Activated CD8-positive, alpha-beta memory T cell treated with anti-CD3 and anti-CD28 coated beads for 24 hours (primary cell): ENCODE measurements at regions not wholly inside any gene's neighbourhood (a gene's known extent, or its start where the extent isn't known, plus 50 kb on each side); places are given as distances from the start of the nearest gene placed in this dataset.

Experiments used
- DNase-seq: peaks from one replicate; pipeline ENCODE4 v3.0.0-alpha.2; 2020

DNA sequence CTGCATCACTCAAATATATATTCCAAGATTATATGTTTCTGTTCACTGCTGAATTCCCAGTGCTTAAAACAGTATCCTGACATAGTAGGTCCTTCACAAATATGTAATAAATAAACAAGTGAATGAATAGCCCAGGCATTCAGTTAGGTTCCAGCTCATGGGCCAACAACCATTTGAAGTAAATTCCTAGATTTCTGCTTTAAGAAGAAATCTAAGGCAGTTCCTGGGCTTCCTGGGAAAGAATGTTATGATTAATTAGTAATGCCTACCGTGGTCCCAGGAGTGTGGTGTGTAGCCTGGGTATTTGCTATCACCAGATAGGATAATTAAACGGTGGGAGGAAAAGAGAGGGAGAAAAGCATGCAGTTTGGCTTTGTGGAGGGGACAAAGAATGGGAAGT lies 576.8 kb downstream of the SOX6 start:
- no peak for DNase-seq

DNA sequence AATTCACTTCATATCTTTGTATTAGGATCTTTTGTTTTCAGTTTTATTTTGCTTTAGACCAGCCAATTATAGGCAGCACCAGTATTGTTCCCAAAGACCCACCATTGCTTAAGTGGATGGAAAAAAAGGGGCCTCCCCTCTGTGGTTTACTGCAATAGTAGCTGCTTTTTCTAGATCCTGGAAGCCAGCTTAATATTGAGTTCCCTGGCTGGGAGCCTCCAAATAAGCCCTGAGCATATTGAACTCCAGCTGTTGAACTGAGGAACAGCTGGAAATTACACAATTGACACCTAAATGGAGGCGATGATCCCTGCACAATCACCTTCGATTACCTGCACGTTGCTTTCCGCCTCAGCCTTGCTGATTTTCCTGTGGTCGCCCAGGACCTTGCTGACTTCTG lies 576.0 kb downstream of the SOX6 start:
- DNase-seq: no peak

DNA sequence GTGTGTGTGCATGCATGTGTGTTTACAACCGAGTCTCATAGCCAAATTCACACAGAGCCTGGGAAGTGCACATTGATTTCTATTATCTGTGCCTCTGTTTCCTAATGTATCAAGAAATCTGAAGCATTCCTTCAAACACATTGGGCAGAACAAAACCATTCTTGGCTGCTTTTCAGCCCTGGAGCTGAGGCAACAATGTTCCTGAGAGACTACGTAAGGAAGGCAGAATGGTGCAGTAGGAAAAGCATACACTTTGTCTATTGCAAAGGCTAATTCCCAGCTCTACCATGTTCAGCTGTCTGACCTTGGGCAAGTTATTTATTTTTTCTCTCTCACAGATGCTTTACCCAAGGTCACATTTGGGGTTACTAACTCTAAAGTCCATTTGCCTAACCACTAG lies 575.5 kb downstream of the SOX6 start:
- no peak for DNase-seq

DNA sequence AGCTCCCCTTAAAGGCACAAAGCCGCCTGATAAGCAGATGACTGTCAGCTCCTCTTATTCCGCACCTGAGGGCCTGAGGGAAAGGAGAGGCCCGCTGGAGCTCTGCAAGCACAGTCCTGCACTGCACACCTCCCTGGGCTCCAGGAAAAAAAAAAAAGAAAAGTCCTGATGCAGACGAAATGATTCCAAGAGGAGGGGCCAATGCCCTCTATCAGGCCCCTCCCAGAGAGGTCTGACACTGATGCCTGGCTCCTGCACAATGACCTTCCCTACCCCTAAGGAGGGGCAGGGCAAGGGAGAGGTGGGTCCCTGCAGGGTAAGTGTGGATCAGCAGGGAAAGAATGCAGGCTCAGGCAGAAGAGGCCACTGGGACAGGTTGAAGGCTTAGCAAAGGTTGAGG lies 572.7 kb downstream of the SOX6 start:
- no peak for DNase-seq

DNA sequence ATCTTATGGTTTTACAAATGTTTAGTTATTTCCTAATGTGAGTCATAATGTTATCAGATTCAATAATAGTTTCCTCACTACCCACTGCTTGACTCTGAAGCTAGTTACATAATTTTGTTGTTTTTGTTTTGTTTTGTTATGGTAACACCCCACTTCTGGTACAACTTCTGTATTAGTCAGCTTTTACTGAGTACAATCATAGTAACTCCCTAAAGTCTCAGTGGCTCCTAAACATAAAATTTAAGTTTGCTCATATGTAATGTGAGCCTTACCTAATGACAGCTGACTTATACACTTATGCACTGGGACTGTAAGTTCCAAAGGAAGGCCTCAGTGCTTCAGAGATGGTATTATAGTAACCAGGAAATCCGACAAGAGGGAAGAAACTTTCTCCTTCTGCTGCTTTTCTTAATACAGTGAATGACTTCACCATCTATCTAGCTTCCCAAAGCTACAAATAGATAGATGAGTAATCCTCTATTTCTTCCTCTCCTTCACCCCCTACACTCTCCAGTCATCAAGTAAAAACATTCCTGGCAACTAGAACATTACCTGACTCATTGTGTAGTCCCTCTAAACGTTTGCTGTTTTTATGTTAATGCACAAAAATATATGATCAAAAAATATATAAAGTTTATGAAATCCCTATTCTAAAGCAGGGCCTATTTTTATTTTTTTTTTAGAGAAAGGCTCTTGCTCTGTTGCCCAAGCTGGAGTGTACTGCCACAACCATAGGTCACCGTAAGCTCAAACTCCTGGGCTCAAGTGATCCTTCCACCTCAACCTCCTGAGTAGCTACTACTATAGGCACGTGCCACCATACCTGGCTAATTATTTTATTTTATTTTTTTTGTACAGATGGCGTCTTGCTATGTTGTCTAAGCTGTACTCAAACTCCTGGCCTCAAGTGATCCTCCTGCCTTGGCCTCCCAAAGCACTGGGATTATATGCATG lies 563.0 kb downstream of the SOX6 start:
- DNase-seq: no peak

DNA sequence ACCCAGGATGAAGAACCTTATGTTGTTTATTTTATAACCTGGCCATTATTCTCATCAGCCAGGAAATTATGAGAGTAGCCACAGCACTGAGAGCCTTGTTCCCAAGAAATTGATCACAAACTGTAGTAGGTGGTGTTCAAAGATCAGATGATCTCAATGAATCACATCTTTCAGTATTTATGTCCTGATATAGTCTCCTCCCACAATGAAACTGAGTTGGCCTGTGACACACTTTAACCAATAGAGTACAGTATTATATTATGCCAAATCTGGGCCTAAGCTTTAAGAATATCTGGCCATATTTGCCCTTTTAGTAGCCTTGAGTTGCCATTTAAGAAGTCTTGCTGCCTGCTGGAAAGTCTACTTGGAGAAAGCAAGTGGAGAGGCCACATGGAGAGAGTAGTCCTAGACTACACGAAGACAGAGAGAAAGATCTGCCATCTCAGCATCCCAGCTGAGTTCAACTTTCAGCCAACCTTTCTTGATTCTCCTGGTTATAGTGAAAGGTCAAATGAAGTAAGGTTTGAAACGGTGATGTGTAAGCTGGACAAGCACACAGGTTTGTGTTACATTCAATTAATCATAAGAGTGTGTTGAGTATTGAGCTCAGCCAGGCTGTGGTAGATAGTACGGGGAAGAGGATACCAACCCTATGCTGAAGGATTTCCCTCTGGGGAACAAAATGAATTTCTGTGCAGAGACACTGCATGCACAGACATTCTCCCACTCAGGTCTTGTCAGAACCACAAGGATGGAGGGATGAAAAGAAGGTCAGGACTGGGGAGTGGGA lies 561.8 kb downstream of the SOX6 start:
- DNase-seq: no peak

DNA sequence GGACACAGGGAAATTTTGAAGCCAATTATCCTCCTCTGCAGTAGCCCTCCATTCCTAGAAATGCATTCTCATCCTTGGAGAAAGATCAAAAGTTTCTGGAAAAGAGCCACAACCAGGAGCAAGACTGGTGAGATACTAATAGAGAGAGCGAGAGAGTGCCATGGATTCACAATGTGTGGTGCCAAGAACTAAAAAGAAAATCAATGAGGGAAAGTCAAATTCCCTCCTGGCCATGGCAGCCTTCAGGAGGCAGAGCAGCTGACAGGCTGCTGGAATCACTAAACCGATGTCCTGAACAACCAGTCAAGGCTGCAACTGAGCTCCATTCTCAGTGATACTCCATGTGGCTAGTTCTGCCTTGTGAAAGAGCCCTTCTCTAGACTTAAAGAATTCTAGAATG lies 561.0 kb downstream of the SOX6 start:
- no peak for DNase-seq

DNA sequence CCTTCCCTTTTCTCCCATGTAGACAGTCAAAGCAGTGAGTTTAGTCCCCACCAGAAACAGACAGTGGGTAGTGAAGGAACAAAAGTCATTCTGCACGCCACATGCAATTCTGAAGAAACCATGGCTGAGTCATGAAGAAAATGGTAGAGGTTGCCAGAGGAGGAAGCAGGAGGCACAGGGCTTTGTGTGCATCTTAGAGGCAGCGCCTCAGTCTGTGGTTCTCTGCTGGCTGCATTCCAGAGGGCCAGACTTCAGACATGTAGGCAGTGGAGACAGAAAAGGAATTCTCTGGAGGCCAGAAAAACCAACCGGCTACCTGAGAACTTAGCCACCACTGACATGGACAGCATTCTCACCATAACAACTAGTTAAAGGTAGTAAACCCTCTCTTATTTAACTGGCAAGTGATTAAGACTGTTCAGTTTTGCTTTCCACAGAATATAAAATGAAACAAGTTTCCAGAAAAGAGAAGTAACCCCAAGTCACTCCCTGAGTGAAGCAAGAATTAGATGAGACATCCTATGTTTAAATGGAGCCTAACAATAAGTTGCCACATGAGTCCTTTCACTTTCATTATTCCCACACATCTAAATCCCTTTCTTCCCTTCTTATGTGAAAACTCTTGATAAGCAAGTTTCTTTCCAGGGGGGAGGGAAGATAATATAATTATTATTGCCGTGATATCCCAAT lies 556.1 kb downstream of the SOX6 start:
- DNase-seq: no peak

DNA sequence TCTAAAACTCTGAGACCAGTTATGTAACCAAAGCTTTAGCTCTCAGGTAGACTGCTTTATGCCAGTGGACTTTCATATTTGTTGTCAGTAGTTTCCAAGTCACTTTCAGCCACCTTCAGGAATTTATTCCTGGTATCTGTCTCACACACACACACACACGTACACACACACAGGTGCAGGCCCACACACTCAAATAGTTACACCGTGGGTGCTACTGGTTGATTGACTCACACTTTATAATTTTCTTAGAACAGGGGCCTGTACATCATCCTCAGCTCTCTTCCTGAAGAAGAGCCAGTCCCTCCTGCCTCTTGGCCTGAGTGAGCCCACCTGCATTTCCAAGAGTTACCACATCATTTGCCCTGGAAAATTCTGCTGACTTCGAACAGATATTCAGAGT lies 555.2 kb downstream of the SOX6 start:
- no peak for DNase-seq

DNA sequence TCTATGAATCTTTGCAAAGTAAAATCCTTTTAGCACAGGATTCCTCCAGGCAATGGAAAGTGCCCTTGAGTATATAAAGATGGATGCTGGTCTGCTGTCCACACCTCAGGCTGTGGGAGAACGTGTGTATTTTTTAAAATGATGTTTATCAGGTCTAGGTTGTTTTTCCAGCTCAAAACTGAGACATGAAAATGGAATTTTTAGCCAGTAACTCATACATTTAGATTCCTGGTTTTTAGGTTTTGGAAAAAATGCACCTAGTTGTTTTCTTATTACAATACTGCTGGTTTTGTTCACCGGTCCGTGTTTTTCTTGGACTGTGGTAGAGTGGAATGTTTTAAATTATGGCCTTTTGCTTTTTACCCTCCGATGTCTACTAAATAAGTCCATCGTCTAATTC lies 554.7 kb downstream of the SOX6 start:
- DNase-seq: no peak

DNA sequence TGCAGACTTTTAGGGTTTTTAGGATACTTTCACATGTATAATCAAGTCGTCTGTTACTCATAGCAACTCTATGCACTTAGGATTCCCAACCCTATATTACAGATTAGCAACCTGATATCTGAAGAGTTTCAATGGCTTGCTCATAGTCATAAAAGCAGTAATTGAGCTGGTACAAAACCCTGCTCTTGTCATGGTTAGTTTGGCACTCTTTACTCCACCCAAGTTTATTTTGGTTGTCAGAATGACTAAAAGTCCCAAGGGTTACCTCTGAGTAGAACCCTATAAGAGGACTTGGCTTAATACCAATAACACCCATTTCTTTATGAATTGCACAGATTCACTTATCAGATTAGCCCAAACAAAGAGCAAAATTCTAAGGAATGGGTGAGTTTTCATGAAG lies 550.6 kb downstream of the SOX6 start:
- no peak for DNase-seq

DNA sequence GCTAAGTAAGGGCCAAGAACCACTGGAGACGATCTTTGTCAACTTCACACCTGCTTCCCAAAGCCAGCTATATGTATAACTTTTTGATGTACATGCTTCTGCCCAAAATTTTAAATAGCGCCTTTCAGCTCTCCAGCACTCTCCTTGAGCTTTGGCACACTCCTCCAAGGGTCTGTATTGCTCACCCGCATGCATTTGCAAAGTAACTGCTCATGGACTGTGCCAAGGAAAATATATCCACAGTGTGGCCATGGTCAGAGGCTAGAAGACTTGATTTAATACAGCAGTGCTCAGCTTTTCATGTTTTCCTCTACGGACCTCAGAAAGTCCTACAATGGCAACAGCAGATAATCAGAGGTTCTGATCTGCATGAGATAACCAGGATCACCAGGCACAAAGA lies 550.1 kb downstream of the SOX6 start:
- no peak for DNase-seq

DNA sequence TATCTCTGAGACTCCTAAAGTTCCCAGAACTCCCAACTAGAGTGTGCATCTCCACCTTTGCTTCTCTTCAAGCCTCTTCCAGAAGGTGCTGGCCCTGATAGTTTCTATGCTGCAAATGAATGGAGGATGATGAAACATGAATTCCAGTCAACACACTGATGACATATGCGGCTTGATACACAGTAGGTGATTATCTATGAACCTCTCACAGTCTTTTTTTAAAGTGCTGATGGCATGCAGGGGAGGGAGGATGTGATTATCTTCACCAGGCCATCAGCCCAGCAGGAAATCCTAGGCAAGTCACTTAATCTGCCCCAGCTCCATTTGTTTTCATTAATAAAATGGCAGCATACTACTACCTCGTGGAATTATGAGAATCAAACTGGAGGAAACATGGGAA lies 548.5 kb downstream of the SOX6 start:
- DNase-seq: no peak

DNA sequence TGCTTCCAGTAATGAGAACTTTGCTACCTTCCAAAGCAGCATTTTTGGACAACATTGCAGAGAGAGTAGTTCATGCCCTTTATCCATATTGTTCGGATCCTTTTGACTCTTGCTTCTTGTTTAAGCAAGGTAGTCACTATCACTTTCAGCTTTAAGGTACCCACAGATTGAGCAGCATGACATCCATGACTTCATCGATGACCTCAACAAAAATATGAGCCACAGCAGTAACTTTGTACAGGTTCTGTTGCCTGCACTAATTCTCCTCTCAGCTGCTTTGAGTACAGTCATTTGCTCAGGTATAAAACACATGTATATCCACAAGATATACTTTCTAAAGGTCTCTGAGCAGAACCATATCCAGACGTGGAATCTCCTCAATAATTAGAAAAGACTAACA lies 546.3 kb downstream of the SOX6 start:
- DNase-seq: no peak

DNA sequence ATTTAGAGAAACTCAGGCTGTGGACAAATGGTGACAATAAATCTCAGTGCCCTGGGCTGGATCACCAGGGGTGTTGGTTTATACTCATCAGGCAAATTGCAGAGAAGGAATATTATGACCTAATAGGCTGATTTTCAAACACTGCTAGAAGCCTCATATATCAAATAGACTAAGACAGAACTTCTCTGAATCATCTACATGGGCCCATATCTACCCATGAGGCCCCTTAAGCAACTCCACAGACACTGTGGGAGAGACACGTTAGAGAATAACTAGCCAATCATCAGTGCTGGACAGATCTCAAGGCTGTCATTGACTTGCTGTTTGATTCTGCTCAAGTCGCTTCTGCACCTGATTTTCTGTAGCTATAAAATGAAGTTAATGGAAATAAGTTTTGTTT lies 545.8 kb downstream of the SOX6 start:
- DNase-seq: no peak

DNA sequence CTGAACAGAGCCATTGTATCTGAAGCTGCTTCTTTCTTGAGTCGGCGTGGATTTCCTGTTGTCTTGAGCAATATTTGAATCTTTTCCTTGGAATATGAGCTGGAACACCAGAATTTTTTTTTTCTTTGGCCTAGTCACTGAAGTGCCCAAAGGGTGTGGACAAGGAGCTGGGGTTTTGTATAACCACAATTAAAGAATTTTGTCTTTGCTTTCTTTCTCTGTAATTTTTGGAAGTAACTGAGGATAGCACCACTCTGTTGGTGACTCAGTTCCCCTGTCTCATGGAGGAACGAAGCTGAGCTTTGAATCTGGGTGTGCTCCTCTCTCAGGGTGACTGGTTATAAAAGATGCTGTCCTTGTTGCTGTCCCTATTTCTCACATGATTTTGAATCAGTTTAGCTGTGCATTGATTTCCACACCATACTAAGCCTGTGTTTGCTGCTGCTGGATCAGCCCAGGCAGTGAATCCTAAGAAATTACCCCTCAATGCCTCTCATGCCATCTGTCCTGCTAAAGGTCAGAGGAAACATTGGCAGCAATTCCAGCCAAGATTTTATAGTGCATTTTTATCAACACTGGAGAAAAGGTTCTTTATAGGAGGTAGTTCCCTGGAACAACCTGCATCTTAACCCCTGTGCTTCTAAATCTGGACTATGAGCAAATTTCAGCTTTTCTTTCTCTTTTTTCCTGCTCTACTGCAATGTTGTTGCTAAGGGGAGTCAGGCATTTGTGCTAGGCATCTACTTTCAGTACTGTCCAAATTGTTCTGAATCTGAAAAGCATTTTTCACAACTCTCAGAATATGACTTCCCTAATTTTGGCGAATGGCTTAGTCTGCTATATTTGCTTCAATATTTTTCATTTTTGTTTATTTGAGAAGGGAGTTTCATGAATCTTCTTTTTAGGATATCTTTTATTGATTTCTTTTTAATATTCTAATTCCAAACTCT lies 540.8 kb downstream of the SOX6 start:
- no peak for DNase-seq

DNA sequence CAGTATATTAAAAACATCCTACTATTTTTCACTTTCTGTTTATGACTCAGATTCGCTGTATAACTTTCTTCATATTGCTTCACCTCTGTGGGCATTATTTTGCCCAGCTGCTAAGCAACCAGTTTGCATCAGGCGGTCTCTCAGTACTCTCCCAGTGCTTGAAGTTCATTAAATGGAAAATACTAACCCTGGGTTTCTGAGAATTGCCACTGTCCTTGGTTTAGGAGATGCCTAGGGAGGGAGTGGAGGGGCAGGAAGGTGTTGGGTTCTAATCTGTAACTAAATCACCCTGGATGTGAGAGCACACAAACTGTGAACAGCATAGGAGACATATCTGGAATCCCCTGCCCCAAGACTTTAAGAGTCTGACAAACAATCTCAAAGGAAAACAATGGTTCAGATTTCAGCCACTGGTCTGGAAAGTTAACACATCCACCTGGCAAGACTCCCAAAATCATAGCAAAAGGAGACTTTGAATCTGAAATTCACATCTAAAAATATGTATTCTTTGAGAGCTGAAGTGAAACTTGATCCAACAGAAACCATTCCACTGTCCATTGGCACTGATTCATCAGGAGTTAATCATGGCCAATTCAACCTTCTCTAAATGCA lies 540.0 kb downstream of the SOX6 start:
- DNase-seq: no peak

DNA sequence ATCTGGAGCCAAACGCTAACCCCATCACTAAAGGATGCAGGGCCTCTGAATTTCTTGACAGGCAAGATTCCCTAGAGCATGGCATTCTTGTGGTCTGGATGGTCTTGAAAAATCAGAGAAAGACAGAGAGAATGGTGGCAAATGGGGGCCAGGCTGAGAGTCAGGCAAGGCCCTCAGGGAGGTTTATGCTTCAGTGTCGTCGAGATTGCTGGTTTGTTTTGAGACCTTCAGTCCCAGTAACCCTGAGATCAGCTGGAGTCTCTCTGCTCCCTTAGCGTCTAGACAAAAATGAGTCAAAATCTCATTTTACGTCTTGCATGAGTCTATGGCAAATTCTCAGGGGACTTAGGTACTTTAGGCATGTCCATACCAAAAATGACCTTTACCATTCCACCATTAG lies 539.3 kb downstream of the SOX6 start:
- DNase-seq: no peak

DNA sequence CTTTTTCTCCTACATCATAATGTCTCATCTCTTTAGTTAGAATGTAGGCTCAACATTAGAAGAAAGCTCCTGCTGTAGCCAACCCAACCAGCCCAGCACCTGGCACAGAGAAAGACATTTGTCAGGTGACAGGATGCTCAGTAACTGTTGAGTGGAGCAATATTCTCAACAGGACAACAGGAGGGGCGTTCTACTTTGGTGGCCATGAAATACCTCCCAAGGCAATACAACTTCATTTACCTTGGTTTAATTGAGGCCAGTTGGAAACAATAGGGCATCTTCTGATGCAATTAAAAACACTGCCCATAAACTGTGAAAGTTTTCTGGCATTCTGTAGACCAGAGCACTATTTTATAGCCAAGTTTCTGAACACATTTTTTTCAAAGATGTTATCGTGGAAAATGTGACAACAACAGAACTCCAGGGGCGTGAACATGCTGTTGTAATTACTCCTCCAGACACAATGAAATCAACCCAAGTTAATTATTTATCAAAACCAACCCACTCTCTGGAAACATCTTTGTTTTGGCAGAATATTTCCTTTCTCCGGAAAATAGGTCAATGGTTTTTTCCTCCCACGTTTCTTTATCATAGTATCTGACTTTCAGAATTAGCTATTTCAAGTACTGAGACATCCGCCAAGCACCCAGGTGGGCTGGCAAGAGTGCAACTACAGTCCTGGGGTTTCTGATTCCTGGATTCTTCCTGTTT lies 538.1 kb downstream of the SOX6 start:
- no peak for DNase-seq

DNA sequence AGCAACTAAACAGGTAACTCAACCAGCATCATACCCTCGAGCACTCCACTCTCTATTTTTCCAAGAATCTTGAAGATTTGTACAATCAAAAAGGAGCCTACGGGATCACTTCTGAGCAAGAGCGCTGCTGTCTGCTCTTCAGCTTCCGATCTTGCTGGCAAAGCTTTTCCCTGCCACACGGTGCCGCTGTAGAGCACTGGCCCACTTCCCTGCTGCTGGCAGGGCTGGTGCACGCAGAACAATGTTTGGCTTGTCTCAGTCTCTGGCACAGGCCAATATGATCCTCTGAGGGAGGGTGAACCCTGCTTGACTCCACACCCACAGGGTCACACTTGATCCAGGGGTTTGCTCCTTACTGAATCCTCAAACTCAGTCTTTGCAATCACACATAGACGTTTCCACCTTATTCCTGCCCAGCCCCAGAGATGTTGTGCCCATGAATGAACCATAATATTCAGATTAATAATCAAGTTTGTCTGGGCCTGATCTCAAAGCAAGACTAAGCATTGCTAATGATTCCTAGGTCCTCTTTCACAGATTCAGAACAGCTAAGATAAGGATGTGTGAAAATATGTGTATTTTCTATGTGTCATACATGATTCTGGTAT lies 536.6 kb downstream of the SOX6 start:
- DNase-seq: peak; percentile 58

DNA sequence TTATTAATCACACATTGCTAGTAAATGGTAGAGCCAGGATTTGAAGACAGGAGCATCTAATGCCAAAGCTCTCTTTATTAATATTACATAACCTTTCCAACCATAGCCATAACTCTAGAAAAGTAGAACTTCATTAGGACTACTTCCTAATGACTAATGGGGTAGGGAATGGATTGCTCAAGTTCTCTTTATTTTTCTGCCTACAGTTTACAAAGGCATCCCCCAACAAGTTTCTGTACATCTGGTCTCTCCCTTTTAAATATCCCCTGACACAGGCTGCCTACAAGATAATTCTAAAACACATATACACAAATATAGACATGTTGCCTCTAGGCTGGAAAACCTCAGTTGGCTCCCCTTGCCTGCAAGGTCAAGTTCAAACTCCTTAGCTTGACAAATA lies 534.9 kb downstream of the SOX6 start:
- DNase-seq: no peak
